ENCODE measurements at regions not wholly inside any gene's neighbourhood (a gene's known extent, or its start where the extent isn't known, plus 50 kb on each side); places are given as distances from the start of the nearest gene placed in this dataset.

- H3K4me3 ChIP-seq (ENCODE audit: low read depth, low read length), result no peak overlapping the region
- no peak for TF ChIP-seq CTCF (IDR thresholded peaks at IDR 0.05; ENCODE audit: low read depth, low read length)
Measured at GRCh38 chr4:138572007-138572406, 329.9 kb upstream of the SLC7A11 start.

- no peak for TF ChIP-seq CTCF (IDR thresholded peaks at IDR 0.05; ENCODE audit: low read depth, low read length)
- H3K4me3 ChIP-seq (ENCODE audit: low read depth, low read length), result no peak overlapping the region
Measured at GRCh38 chr4:138567696-138568095, 325.5 kb upstream of the SLC7A11 start.

- TF ChIP-seq CTCF (IDR thresholded peaks at IDR 0.05; ENCODE audit: low read depth, low read length), result no peak
Measured at GRCh38 chr4:138565576-138565975, 323.4 kb upstream of the SLC7A11 start.

GRCh38 chr4:138562544-138562991 is 320.4 kb upstream of the SLC7A11 start:
- no peak for TF ChIP-seq CTCF (IDR thresholded peaks at IDR 0.05; ENCODE audit: low read depth, low read length)

More at GRCh38 chr4:138565576-138565975, 323.4 kb upstream of the SLC7A11 start:
- no peak overlapping the region for H3K4me3 ChIP-seq (ENCODE audit: low read depth, low read length)

GRCh38 chr4:138561906-138562305 is 319.8 kb upstream of the SLC7A11 start:
- no peak for TF ChIP-seq CTCF (IDR thresholded peaks at IDR 0.05; ENCODE audit: low read depth, low read length)
- H3K4me3 ChIP-seq (ENCODE audit: low read depth, low read length), result no peak overlapping the region

More at GRCh38 chr4:138562544-138562991, 320.4 kb upstream of the SLC7A11 start:
- H3K4me3 ChIP-seq (ENCODE audit: low read depth, low read length), result no peak overlapping the region

GRCh38 chr4:138561276-138561880 is 319.2 kb upstream of the SLC7A11 start:
- no peak for TF ChIP-seq CTCF (IDR thresholded peaks at IDR 0.05; ENCODE audit: low read depth, low read length)
- no peak overlapping the region for H3K4me3 ChIP-seq (ENCODE audit: low read depth, low read length)

GRCh38 chr4:138560448-138560847 is 318.3 kb upstream of the SLC7A11 start:
- no peak overlapping the region for H3K4me3 ChIP-seq (ENCODE audit: low read depth, low read length)
- no peak for TF ChIP-seq CTCF (IDR thresholded peaks at IDR 0.05; ENCODE audit: low read depth, low read length)
